Type B pancreatic cell (in vitro differentiated cells): ENCODE measurements at regions not wholly inside any gene's neighbourhood (a gene's known extent, or its start where the extent isn't known, plus 50 kb on each side); places are given as distances from the start of the nearest gene placed in this dataset.

Experiments
- DNase-seq: peaks from one replicate; pipeline ENCODE4 v3.0.0; 2021; ENCODE audit warnings: mixed read lengths; ENCODE audit not compliant: unreplicated experiment; ENCODE audit errors: extremely low spot score
- H3K27ac Mint-ChIP-seq: 2 replicates; pipeline ENCODE4 v1.8.0; 2021; ENCODE audit warnings: mild to moderate bottlenecking, mixed read lengths
- H3K27me3 Mint-ChIP-seq: 2 replicates; pipeline ENCODE4 v1.8.0; 2021; ENCODE audit warnings: mixed read lengths
- H3K36me3 Mint-ChIP-seq: 2 replicates; pipeline ENCODE4 v1.8.0; 2021; ENCODE audit warnings: mixed read lengths
- H3K4me1 Mint-ChIP-seq: one replicate; pipeline ENCODE4 v1.8.0; 2021; ENCODE audit warnings: mixed read lengths; ENCODE audit not compliant: unreplicated experiment
- H3K4me3 Mint-ChIP-seq: 2 replicates; pipeline ENCODE4 v1.8.0; 2021; ENCODE audit warnings: mild to moderate bottlenecking, mixed read lengths
- H3K9me3 Mint-ChIP-seq: 2 replicates; pipeline ENCODE4 v1.8.0; 2021; ENCODE audit warnings: mixed read lengths
- TF ChIP-seq, protein P1 (sequence below): fragments of 200-600 bp; sonication (generic); conservative IDR thresholded peaks from 2 replicates; pipeline ENCODE4 v1.5.0; 2021; ENCODE audit warnings: antibody characterized with exemption, mild to moderate bottlenecking

DNA sequence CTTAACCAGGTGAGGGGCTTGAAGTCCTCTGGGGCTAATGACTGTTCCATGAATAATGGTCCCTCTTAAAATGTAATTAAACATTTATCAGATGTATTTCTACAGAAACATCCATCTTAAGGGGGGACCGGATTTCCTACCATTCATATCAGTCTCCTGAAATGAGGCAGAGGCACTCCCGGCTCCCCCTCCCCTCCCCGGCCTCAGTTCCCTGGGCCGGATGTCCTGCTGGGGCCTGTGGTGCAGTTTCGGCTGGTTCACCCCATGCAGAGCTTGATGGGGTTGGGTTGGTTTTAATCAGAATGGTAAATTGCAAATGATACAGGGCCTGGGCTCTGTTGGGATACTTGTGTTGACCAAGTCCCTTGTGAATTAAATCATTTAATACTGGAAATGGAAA lies 349.4 kb downstream of the PREX1 start:
- peaks cover 24% of the 10 kb centered on the region for H3K4me1 Mint-ChIP-seq
- TF ChIP-seq, protein P1, sequence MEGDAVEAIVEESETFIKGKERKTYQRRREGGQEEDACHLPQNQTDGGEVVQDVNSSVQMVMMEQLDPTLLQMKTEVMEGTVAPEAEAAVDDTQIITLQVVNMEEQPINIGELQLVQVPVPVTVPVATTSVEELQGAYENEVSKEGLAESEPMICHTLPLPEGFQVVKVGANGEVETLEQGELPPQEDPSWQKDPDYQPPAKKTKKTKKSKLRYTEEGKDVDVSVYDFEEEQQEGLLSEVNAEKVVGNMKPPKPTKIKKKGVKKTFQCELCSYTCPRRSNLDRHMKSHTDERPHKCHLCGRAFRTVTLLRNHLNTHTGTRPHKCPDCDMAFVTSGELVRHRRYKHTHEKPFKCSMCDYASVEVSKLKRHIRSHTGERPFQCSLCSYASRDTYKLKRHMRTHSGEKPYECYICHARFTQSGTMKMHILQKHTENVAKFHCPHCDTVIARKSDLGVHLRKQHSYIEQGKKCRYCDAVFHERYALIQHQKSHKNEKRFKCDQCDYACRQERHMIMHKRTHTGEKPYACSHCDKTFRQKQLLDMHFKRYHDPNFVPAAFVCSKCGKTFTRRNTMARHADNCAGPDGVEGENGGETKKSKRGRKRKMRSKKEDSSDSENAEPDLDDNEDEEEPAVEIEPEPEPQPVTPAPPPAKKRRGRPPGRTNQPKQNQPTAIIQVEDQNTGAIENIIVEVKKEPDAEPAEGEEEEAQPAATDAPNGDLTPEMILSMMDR, result no peak
- peaks cover 6% of the 10 kb centered on the region for H3K9me3 Mint-ChIP-seq
- H3K4me3 Mint-ChIP-seq, result no peak overlapping the region
- H3K36me3 Mint-ChIP-seq, result no peaks in the 10 kb centered on the region
- H3K27me3 Mint-ChIP-seq, result peaks cover 41% of the 10 kb centered on the region
- DNase-seq, result no peak
- H3K27ac Mint-ChIP-seq, result no peak overlapping the region

DNA sequence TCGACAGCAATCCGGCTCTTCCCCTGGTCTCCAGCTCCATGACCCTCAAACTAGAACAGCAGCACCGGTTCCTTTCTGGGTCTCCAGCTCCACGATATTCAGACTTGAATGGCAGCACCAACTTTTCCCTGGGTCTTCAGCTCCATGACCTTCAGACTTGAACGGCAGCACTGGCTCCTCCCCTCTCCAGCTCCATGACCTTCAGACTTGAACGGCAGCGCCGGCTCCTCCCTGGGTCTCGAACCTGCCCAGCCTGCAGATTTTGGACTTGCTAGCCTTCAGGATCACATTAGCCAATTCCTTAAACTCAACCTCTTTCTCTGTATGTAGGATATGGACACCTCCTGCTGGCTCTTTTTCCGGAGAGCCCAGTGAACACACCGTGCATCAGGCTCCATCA lies 350.9 kb downstream of the PREX1 start:
- no peak for DNase-seq
- no peak overlapping the region for H3K27ac Mint-ChIP-seq
- peaks cover 35% of the 10 kb centered on the region for H3K27me3 Mint-ChIP-seq
- peaks cover 20% of the 10 kb centered on the region for H3K4me1 Mint-ChIP-seq
- no peak overlapping the region for H3K4me3 Mint-ChIP-seq
- H3K36me3 Mint-ChIP-seq, result no peaks in the 10 kb centered on the region
- peaks cover 6% of the 10 kb centered on the region for H3K9me3 Mint-ChIP-seq
- TF ChIP-seq, protein P1, result no peak

DNA sequence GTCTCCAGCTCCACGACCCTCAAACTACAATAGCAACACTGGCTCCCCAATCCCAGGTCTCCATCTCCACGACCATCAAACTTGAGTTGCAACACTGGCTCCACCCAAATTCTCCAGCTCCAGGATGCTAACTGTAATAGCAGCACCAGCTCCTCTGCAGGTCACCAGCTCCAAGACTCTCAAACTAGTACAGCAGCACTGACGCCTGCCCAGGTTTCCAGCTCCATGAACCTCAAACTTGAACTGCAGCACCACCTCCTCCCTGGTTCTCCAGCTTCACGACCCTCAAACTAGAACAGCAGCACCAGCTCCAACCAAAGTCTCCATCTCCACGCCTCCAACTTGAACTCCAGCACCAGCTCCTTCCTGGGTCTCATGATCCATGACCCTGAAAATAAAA lies 353.8 kb downstream of the PREX1 start:
- DNase-seq, result no peak
- no peaks in the 10 kb centered on the region for H3K36me3 Mint-ChIP-seq
- no peak overlapping the region for H3K4me3 Mint-ChIP-seq
- peaks cover 6% of the 10 kb centered on the region for H3K4me1 Mint-ChIP-seq
- H3K27ac Mint-ChIP-seq, result no peak overlapping the region
- peaks cover 22% of the 10 kb centered on the region for H3K27me3 Mint-ChIP-seq
- TF ChIP-seq, protein P1, result no peak
- H3K9me3 Mint-ChIP-seq, result peaks cover 6% of the 10 kb centered on the region

DNA sequence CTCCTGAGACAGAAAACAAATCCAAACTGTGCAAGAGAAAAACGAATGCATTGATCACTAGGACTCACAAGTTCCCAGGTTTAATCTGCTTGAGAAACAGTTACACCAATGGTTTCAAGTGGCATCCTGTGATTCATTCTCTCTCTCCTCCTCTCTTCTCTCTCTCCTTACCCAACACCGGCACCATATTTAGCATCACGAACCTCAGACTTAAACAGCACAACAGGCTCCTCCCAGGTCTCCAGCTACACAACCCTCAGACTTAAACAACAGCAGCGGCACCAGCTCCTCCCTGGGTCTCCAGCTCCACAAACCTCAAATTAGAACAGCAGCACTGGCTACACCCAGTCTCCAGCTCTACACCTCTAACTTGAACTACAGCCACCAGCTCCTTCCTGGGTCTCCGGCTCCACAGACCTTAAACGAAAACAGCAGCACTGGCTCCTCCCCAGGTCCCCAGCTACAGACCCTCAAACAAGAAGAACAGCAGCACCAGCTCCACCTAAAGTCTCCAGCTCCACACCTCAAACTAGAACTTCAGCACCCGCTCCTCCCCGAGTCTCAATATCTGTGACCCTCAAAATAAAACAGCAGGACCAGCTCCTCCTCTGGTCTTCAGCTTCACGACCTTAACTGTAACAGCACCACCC lies 355.9 kb downstream of the PREX1 start:
- TF ChIP-seq, protein P1, result no peak
- no peak for DNase-seq
- H3K4me3 Mint-ChIP-seq, result no peak overlapping the region
- peaks cover 2% of the 10 kb centered on the region for H3K4me1 Mint-ChIP-seq
- peaks cover 18% of the 10 kb centered on the region for H3K27me3 Mint-ChIP-seq
- H3K9me3 Mint-ChIP-seq, result peaks cover 5% of the 10 kb centered on the region
- H3K27ac Mint-ChIP-seq, result no peak overlapping the region
- no peaks in the 10 kb centered on the region for H3K36me3 Mint-ChIP-seq

DNA sequence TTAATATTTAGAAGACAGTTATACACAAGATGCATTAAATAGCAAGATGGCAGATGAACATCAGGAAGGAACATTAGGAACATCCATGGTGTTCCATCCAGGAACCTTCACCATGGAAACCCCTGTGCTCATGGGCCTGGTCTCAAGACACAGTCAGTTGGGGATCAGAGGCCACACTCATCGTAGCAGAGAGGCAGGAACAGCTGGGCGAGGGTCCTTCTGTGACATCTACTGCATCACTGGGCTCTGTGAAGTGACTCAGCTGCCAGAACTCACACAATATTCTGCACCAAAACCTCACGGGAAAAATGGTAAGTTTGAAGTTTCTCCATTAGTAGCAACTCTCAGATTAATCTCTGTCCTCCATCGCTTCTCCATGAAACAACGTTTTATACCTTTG lies 356.6 kb downstream of the PREX1 start:
- TF ChIP-seq, protein P1, result no peak
- Mint-ChIP-seq H3K27me3 (peaks cover 14% of the 10 kb centered on the region), H3K27ac (no peak overlapping the region), H3K4me1 (no peaks in the 10 kb centered on the region), H3K36me3 (no peaks in the 10 kb centered on the region), H3K9me3 (peaks cover 8% of the 10 kb centered on the region), H3K4me3 (no peak overlapping the region)
- DNase-seq, result no peak

DNA sequence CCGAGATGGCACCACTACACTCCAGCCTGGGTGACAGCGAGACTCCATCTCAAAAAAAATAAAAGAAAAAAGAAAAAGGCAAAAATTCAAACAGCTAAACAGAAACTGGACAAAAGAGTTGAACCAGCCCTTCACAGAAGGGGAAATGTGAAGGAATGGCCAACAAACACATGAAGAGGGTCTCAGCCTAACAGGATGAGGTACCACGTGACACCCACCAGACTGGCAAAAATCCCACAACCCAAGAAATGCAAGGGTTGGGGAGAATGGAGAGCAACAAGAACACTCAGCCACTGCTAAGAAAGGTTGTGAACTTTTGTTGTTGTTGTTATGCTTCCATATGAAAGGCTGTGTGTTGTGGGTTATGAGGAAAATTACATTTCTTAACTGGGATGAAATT lies 357.7 kb downstream of the PREX1 start:
- Mint-ChIP-seq H3K9me3 (peaks cover 9% of the 10 kb centered on the region), H3K27me3 (peaks cover 4% of the 10 kb centered on the region), H3K27ac (no peak overlapping the region), H3K4me3 (no peak overlapping the region), H3K4me1 (no peaks in the 10 kb centered on the region), H3K36me3 (no peaks in the 10 kb centered on the region)
- no peak for DNase-seq
- TF ChIP-seq, protein P1, result no peak
